Kidney (tissue), 13 donors: ENCODE measurements at regions not wholly inside any gene's neighbourhood (a gene's known extent, or its start where the extent isn't known, plus 50 kb on each side); places are given as distances from the start of the nearest gene placed in this dataset.

Source experiments
- DNase-seq, 5 donors: peaks; one replicate each; pipeline ENCODE4 v3.0.0-alpha.2; 2013 to 2020
- FAIRE-seq: peaks from 2 replicates; lab custom pipeline; 2012; peaks lifted over from hg19 to GRCh38; lab: Jason Lieb, UNC
- H3K27ac ChIP-seq, 2 donors: one replicate each; pipeline ENCODE4 v1.7.0; 2013; ENCODE audit warnings: low read depth in 2 of 2, low read length in 2 of 2, inconsistent platforms in 1 of 2
- H3K27me3 ChIP-seq: one replicate; pipeline ENCODE4 v1.7.1; 2013; ENCODE audit warnings: low read length, inconsistent platforms; ENCODE audit not compliant: control insufficient read depth, insufficient read depth
- H3K36me3 ChIP-seq, 3 donors: one replicate each; pipeline versions ENCODE4 v1.7.0 to v1.7.1; 2013; ENCODE audit warnings: low read length in 3 of 3, control low read depth in 1 of 3, inconsistent platforms in 1 of 3; ENCODE audit not compliant: insufficient read depth in 3 of 3, control insufficient read depth in 2 of 3
- H3K4me1 ChIP-seq, 3 donors: one replicate each; pipeline versions ENCODE4 v1.7.0 to v1.7.1; 2013; ENCODE audit warnings: low read length in 3 of 3, inconsistent platforms in 1 of 3, low read depth in 1 of 3; ENCODE audit not compliant: control insufficient read depth in 2 of 3, insufficient read depth in 2 of 3
- H3K4me3 ChIP-seq, 3 donors: one replicate each; pipeline versions ENCODE4 v1.7.0 to v1.8.1; 2013; ENCODE audit warnings: low read length in 3 of 3, control low read depth in 1 of 3, inconsistent platforms in 1 of 3
- H3K9ac ChIP-seq, 3 donors: one replicate each; pipeline versions ENCODE4 v1.7.0 to v1.7.1; 2013; ENCODE audit warnings: low read length in 3 of 3, control low read depth in 1 of 3, inconsistent platforms in 1 of 3
- H3K9me3 ChIP-seq, 3 donors: one replicate each; pipeline versions ENCODE4 v1.7.0 to v1.7.1; 2013; ENCODE audit warnings: low read length in 3 of 3, control low read depth in 1 of 3, inconsistent platforms in 1 of 3; ENCODE audit not compliant: control insufficient read depth in 2 of 3, insufficient read depth in 1 of 3
- intact Hi-C: fragments of 100-400 bp; cut with DNase I; formaldehyde crosslinking; loops from one replicate; pipeline ENCODE4 v1.11.1; 2022
- TF ChIP-seq, protein P1 (sequence below): IDR thresholded peaks from 3 replicates; pipeline ENCODE4 v1.5.1; 2012; ENCODE audit warnings: mild to moderate bottlenecking, moderate library complexity, borderline replicate concordance; ENCODE audit not compliant: insufficient read depth; ENCODE audit errors: extremely low read depth
- donor health status: control.
- donor health status: control.
- donor health status: control.
- donor health status: control.
- donor health status: control.
- donor health status: DM: yes; HTN: yes; CAD: no.
- donor health status: Normal renal cell carcinoma (clear cell type).

DNA sequence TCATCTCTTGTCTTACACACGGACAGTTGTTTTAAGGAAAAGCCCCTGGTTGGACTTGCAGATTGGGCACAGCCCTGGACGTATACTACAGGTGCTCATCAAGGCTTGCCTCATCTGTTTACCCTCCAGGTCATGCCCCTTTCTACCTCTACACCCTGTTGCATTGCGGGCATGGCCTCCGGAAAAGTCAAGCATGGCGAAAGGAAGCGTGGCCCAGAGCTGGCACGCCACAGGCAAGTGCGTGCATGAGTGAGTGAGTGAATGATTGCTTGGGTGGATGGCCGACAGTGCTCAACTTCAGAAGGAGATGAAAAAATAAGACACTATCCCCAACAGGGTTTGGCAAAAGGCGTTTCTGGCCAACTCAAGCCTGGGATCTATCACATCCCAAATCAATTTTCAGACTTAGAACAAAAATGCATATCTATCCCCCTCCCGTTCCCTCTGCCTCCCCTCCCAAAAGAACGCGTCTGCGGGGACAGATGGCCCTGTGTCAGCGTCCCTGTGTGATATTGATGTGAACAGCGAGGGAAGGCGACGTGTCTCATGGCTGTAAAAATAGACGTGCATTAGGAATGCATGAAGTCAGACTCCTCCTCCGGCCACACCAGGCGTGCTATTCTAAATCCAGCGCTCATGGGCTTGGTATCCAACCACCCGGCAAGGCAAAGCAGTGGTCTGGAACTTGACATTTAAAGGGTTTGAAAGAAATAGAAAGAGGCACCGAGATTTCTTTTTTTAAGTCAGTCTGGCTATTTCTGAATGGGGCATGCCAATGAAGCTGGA lies 96.0 kb downstream of the RPLP1 start:
- H3K9ac ChIP-seq: no peak overlapping the region
- H3K4me1 ChIP-seq: peaks cover 3 to 15% (median 5%) of the 10 kb centered on the region in 3 donors
- TF ChIP-seq, protein P1, sequence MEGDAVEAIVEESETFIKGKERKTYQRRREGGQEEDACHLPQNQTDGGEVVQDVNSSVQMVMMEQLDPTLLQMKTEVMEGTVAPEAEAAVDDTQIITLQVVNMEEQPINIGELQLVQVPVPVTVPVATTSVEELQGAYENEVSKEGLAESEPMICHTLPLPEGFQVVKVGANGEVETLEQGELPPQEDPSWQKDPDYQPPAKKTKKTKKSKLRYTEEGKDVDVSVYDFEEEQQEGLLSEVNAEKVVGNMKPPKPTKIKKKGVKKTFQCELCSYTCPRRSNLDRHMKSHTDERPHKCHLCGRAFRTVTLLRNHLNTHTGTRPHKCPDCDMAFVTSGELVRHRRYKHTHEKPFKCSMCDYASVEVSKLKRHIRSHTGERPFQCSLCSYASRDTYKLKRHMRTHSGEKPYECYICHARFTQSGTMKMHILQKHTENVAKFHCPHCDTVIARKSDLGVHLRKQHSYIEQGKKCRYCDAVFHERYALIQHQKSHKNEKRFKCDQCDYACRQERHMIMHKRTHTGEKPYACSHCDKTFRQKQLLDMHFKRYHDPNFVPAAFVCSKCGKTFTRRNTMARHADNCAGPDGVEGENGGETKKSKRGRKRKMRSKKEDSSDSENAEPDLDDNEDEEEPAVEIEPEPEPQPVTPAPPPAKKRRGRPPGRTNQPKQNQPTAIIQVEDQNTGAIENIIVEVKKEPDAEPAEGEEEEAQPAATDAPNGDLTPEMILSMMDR: no peak
- H3K27ac ChIP-seq: no peak overlapping the region
- DNase-seq: peak in 4 of 5 donors; percentile 63 to 77 (median 70)
- no peak overlapping the region for H3K4me3 ChIP-seq
- no peaks in the 10 kb centered on the region for H3K27me3 ChIP-seq
- FAIRE-seq: no peak
- peaks cover 0 to 14% (median 9%) of the 10 kb centered on the region in 3 donors for H3K9me3 ChIP-seq
- intact Hi-C loops: no loop called here
- H3K36me3 ChIP-seq: no peaks in the 10 kb centered on the region

DNA sequence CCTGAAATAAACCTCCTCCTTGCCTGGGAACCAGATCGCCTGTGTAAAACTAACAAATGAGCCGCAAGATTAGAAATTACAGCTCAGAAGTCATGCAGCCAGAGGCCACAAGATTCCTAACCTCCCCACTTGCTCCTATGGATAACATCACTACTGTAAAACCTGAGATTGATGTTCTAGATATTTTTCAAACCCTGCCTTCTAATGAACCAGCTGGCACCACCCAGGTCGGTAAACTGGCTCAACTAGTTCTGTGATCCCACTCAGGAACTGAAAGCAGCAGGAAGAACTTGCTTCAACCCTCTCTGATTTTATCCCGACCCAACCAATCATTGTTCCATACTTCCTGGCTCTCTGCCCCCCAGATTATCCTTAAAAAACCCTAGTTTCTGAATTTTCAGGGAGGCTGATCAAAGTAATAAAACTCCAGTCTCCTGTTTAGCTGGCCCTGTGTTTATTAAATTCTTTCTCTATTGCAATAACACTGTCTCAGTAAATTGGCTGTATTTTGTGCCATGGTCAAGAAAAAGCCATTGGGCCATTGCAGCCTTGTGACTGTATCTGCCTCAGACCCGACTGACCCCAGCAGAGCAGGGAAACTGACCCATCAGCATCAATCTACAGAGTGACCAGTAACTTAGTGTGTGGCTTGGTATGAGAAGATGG lies 98.9 kb downstream of the RPLP1 start:
- Histone ChIP-seq H3K36me3 (no peaks in the 10 kb centered on the region), H3K9ac (no peak overlapping the region), H3K4me3 (no peak overlapping the region), H3K4me1 (peaks cover 3 to 23% (median 12%) of the 10 kb centered on the region in 3 donors), H3K27ac (no peak overlapping the region), H3K9me3 (peaks cover 0 to 14% (median 9%) of the 10 kb centered on the region in 3 donors), H3K27me3 (no peaks in the 10 kb centered on the region)
- TF ChIP-seq, protein P1: no peak
- no peak for DNase-seq
- no peak for FAIRE-seq
- intact Hi-C loops: no loop called here

DNA sequence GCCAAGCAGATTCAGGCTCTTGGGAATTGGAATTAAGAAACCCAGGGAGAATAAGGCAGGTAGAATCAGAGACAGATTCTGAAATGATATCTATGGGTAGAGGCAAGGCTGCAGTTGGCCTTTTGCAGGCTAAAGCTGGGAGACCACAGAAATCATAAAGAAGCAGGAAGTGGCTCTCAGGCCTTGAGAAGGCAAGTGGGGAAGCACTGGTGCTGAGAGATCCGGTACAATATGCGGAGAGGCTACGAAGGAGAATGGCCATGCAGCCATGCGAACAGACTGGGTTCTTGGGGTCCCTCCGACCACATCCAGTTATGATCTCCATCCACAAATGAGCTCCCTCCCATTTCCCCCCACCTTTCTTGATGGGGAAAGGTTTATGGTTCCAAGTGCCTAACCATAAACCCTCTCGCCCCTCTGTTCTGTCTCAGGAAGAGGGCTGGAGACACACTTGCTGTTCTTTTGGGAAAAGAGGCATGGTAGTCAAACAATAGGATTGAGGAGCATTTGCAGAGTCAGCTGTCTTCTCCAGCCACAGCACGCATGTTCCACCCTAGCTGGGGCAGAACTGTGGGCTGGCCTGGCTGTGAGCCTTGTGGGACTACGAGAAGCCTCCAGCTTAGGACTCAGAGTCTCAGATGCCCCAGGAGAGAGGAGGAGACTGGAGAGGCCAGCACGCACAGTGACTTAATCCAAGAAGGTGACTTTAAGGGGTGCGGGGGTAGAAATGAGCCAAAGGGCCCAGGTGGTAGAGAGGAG lies 99.6 kb downstream of the RPLP1 start:
- intact Hi-C loops: no loop called here
- FAIRE-seq (no peak), DNase-seq (no peak)
- no peak overlapping the region for H3K27ac ChIP-seq
- H3K4me1 ChIP-seq: peaks cover 3 to 23% (median 15%) of the 10 kb centered on the region in 3 donors
- no peak overlapping the region for H3K4me3 ChIP-seq
- no peaks in the 10 kb centered on the region for H3K36me3 ChIP-seq
- H3K9ac ChIP-seq: no peak overlapping the region
- peaks cover 0 to 14% (median 9%) of the 10 kb centered on the region in 3 donors for H3K9me3 ChIP-seq
- TF ChIP-seq, protein P1: no peak
- H3K27me3 ChIP-seq: no peaks in the 10 kb centered on the region
